SIG-M5 treated with dmso at 0.1 percent for 504 hours (cell line): ENCODE measurements at regions not wholly inside any gene's neighbourhood (a gene's known extent, or its start where the extent isn't known, plus 50 kb on each side); places are given as distances from the start of the nearest gene placed in this dataset.
"Not testable (repeated sequence)": the region's sequence is repeated elsewhere in the genome, so short reads cannot be mapped to it uniquely, and the experiment has no call there.

ENCODE experiments used
- DNase-seq: peaks from one replicate; lab custom pipeline; 2025; ENCODE audit not compliant: unreplicated experiment; lab: John Stamatoyannopoulos, UW

DNA sequence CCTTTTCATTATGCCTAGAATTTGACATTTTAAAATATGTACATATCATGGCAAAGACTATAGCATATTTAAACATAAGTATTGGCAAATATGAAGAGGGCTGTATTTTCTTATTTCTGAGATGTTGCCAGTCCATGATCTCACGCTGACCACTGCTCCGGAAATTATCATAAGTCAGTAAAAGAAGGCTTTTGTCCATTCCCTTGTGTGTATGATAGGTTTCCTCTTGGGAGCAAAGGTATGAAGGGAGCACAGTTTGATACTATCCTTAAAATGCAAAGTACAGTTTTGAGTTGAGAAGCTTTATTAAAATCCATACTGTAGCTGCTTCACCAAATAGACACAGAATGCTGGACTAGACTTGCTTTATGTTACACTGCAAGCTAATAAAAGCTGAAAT is 52.6 kb upstream of the AGA start:
- DNase-seq: no peak

GRCh38 chr4:177495626-177496025 is 53.4 kb upstream of the AGA start:
- DNase-seq: not testable (repeated sequence)

GRCh38 chr4:177499537-177499936 is 57.3 kb upstream of the AGA start:
- no peak for DNase-seq

- no peak for DNase-seq
Observed at GRCh38 chr4:177505171-177505615, 63.0 kb upstream of the AGA start.

DNA sequence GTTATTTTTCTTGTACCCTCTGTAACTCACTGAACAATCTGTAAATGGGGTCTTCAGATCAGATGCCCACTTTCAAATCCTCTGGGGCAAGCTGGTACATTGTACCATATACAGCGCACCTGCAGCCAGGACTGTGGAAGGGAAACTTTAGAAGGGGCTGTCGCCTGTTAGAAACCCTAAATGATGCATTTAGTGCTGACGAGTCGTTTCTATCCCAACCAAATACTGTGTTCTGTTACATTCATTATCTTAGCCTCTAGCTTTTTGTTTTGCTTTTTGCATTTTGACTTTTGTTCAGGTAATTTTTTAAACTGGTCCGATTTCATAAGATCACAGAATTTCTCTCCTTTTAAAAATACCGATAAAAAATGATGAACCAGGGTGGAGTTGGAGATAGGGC is 66.4 kb upstream of the AGA start:
- DNase-seq: no peak

DNA sequence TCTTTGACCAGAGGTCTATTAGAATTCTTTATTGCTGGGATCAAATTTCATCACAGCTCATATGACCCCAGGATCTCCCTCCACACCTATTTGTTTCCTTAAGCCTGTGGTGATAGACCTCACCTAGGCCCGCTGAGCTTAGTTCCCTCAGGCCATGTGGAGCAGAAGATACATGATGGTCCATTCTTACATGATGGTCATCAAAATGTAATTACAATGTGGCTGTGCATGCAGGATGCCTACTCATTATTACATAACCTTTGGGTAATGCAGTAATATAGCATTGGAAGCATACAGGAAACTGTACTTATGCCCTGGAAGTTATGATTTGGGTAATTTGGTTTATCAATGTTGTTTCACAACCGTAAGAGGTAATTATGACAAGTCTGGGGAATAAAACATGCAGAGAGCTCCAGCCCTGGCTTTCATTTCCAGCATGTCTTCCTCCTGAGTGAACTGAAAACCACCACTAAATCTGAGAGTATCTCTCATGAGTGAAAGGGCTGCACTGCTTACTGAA is 67.0 kb upstream of the AGA start:
- DNase-seq: no peak

GRCh38 chr4:177511611-177512010 is 69.4 kb upstream of the AGA start:
- DNase-seq: peak; percentile 58

- no peak for DNase-seq
Observed at GRCh38 chr4:177512646-177513045, 70.4 kb upstream of the AGA start.

- no peak for DNase-seq
Observed at GRCh38 chr4:177517862-177518261, 75.6 kb upstream of the AGA start.

GRCh38 chr4:177519481-177520260 is 77.4 kb upstream of the AGA start:
- no peak for DNase-seq

DNA sequence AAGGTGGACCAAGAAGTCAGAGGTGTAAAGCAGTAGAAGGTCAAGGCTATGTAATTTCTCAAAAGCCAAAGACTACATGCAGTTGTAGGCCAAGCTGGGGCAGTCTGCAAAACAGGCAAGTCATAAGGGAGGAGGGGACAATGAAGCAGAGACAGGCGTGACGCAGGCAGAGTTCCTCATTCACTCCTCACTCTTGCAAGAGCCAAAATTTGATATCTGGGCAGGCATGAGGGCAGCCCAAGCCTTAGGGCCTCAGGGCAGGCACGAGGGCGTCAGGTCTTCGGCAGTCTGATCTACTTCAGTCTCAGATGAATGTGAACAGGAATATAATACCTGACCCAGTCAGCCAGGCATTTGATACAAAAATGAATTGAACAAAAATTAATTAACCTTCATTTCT is 86.4 kb upstream of the AGA start:
- DNase-seq: no peak

- no peak for DNase-seq
Observed at GRCh38 chr4:177530561-177530960, 88.3 kb upstream of the AGA start.

DNA sequence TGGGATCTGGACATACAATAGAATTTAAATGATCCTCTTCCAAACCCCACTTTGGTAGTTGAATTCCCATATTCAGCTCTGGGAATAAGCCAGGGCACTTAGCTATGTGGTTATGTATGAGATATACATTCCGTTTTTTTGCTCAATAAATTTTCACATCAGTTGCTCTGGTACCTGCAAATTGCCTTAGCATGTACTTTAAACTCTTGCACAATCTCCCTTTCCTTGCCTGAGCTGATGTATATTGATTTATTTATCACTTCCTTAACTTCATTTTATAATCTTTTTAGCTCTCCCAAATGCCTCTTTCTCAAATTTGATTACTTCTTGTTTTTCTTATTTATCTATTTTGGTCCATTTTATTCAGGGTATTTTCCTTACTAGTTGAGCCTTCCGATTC is 90.1 kb upstream of the AGA start:
- DNase-seq: no peak

GRCh38 chr4:177534841-177535240 is 92.6 kb upstream of the AGA start:
- not testable (repeated sequence) for DNase-seq

- DNase-seq: no peak
Observed at GRCh38 chr4:177546745-177547144, 104.5 kb upstream of the AGA start.

GRCh38 chr4:177547985-177548384 is 105.7 kb upstream of the AGA start:
- no peak for DNase-seq

DNA sequence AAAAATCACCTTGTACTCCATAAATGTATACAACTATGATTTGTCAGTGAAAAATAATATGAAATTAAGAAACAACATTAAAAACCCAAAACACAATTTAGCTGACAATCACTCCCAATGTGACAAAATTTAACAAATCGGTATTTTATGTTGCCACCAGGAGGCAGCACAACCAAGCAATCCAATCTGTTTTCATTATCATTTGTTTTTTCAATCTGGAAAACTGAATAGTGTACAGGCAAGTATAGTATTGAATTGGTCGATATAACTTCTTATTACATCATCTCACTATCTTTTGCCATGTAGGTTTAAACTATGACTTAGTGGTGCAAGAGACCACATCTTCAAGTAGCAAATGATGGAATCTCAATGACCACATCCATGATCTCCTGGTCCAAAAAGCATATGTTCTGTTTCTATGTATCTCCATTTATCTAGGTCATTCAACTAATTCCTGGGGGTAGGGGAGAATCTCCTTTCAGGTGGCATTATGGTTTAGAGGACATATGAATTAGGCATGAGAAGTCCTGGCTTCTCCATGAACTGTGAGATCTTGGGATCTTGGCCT is 112.9 kb upstream of the AGA start:
- DNase-seq: peak; percentile 17

DNA sequence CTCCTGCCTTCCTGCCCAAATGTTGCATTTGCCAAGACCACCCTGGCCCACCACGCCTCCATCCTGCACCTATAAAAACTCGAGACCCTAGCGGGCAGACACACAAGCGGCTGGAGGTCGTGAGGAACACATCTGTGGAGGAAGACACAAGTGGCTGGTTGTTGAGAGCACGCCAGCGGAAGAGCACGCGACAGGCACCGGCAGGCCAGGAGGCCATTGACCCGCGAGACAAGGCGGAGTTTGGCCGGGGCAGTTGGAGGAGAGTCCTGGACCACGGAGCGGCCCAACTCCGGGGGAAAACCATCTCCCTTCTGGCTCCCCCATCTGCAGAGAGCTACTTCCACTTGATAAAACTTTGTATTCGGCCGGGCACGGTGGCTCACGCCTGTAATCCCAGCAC is 115.2 kb upstream of the AGA start:
- DNase-seq: no peak

DNA sequence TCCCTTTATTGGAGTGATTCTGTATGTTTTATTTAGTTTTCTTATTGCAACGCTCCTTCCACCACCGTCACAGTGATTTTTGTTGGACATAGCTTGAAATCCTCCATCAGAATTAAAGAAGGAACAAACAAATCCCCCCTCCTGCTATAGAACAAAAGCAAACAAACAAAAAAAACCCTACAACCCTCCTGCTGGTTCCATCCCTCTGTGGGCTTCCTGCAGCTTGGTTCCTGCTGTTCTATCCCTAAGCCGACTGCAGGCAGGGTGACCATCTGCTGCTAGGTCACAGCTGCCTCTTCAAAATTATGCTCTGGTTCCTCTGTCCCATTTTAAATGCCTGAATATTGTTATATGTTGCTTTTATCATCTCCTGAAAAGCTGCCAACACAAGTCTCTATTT is 116.8 kb upstream of the AGA start:
- no peak for DNase-seq

DNA sequence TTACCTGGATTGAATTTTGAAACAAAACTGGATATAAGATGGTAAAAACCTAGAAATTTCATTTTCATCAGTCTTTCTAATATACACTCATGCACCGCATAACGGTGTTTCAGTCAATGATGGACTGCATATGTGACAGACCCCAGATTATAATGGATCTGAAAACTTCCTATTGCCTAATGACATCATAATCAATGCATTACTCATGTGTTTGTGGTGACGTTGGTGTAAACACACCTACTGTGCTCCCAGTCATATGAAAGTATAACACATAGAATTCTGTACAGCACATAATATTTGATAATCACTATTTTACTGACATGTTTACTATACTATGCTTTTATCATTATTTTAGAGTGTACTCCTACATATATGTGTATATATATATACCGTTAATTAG is 119.9 kb upstream of the AGA start:
- no peak for DNase-seq

DNA sequence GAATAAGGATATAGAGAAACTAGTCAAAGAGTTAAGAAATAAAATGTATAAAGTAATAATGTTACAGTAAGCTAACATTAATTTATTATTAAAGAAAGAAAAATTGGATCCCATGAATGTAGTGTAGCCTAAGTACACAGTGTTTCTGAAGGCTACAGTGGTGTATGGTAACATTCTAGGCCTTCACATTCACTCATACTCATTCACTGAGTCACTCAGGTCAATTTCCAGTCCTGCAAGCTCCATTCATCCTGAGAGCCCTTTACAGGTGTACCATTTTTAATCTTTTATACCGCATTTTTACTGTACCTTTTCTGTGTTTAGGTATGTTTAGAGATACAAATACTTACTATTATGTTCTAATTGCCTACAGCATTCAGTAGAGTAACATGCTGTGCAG is 120.6 kb upstream of the AGA start:
- DNase-seq: no peak

DNA sequence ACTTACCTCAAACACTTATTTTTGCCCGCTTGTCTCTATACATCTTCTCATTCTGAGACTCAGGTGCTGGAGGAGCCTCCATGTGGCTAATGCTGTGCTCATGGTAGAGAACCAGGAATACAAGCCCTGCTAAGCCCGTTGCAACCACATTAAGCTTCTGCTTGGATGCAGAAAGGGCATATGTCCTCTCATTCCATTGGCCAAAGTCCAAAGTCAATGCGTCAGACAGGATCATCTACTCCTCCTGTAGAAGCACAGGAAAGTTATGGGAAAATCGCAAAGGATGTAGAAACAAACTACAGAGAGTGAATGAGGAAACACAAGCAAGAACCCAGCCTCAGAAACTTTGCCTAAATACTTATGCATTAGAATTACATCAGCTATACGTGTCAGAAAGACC is 124.5 kb upstream of the AGA start:
- no peak for DNase-seq

DNA sequence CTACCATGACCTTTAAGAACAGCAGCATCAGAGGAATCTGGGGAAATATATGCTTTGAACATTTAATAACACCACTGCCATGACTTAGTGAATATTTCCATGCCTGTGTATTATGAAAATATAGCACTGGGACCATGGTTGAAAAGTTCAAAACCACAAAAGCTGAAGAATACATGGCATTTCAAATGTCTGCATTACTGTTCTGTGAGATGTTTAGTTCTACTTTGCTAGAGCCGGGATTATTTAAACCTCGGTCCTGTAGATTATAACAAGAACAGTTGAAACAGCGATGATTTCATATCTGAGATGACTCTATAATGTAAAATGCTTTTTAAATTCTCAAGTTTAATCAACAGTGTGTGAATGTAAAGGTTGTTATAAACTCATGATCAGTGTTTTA is 126.7 kb upstream of the AGA start:
- DNase-seq: no peak
